Epithelial cell of proximal tubule (primary cell): ENCODE measurements at regions not wholly inside any gene's neighbourhood (a gene's known extent, or its start where the extent isn't known, plus 50 kb on each side); places are given as distances from the start of the nearest gene placed in this dataset.

Source experiments
- DNase-seq: peaks from one replicate; pipeline ENCODE4 v3.0.0-alpha.2; 2011; ENCODE audit warnings: low read depth
- H3K4me3 ChIP-seq: 2 replicates; pipeline ENCODE4 v1.5.1; 2011; ENCODE audit warnings: low read depth, mild to moderate bottlenecking, low read length
- TF ChIP-seq, protein P1 (sequence below): conservative IDR thresholded peaks from 2 replicates; pipeline ENCODE4 v1.5.1; 2012; ENCODE audit warnings: low read depth, mild to moderate bottlenecking, low read length

- DNase-seq = no peak
- TF ChIP-seq, protein P1, sequence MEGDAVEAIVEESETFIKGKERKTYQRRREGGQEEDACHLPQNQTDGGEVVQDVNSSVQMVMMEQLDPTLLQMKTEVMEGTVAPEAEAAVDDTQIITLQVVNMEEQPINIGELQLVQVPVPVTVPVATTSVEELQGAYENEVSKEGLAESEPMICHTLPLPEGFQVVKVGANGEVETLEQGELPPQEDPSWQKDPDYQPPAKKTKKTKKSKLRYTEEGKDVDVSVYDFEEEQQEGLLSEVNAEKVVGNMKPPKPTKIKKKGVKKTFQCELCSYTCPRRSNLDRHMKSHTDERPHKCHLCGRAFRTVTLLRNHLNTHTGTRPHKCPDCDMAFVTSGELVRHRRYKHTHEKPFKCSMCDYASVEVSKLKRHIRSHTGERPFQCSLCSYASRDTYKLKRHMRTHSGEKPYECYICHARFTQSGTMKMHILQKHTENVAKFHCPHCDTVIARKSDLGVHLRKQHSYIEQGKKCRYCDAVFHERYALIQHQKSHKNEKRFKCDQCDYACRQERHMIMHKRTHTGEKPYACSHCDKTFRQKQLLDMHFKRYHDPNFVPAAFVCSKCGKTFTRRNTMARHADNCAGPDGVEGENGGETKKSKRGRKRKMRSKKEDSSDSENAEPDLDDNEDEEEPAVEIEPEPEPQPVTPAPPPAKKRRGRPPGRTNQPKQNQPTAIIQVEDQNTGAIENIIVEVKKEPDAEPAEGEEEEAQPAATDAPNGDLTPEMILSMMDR = no peak
- H3K4me3 ChIP-seq = no peak overlapping the region
Measured at GRCh38 chr6:167408235-167408869, 83.5 kb downstream of the TTLL2 start.

DNA sequence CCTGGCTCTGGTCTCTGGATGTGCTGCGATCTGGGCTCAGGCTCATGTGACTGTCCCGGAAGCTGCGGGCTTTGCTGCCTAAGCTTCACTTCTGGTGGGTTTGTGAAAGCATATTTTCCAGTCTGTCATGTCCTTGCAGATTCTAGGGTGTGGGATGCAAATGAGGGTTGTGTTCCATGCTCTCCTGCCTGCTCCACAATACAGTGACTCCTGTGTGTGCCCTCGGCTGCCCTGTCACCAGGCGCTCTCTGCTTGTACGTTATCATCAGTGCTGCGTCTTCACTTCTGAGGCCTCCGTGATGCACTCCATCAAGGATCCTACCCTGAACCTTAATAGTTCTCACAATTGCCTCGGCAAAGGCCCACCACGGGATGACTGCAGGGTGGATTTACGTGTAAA lies 84.2 kb downstream of the TTLL2 start:
- no peak overlapping the region for H3K4me3 ChIP-seq
- TF ChIP-seq, protein P1 = no peak

GRCh38 chr6:167409694-167410093 lies 84.8 kb downstream of the TTLL2 start:
- no peak overlapping the region for H3K4me3 ChIP-seq
- no peak for DNase-seq
- TF ChIP-seq, protein P1 = no peak

More for the DNA sequence above, 84.2 kb downstream of the TTLL2 start:
- no peak for DNase-seq

DNA sequence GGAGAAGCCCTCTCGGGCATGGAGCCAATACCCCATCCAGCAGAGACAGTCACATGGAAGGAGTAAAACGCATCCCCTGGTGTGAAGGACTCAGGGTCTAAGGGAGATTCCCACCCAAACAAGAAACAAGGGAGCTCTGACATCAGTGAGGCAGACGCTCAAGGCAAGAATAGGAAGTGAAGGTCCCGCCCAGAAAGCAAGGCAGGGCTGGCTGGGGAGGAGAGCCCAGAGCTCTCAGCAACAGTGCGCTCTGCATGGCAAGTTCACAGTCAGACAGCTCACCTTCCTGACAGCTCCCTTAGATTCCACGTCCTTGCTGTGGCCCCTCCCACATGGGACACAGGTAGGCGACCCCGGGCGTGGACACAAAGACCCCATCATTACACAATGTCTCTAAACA lies 85.6 kb downstream of the TTLL2 start:
- H3K4me3 ChIP-seq = no peak overlapping the region
- no peak for DNase-seq
- TF ChIP-seq, protein P1 = no peak

DNA sequence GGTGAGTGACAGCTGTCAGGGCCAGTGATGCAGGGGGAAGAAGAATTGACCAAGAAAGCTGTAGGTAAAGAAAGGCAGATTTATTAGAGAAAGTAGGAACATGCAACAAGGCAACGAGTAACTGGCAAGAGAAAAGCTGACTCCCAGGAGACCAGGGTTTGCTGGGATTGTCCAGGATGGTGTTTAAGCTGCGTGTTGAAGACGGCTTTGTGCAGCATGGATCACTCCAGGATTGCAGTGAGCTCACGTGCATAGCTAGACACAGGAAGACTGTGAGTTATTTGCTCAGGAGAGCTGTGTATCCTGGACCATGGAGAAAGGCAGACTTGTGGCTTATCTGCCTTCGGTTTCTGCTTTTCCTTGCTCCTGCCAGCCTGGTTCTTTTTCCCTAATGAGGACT lies 87.6 kb downstream of the TTLL2 start:
- TF ChIP-seq, protein P1 = no peak
- DNase-seq = no peak
- no peak overlapping the region for H3K4me3 ChIP-seq

DNA sequence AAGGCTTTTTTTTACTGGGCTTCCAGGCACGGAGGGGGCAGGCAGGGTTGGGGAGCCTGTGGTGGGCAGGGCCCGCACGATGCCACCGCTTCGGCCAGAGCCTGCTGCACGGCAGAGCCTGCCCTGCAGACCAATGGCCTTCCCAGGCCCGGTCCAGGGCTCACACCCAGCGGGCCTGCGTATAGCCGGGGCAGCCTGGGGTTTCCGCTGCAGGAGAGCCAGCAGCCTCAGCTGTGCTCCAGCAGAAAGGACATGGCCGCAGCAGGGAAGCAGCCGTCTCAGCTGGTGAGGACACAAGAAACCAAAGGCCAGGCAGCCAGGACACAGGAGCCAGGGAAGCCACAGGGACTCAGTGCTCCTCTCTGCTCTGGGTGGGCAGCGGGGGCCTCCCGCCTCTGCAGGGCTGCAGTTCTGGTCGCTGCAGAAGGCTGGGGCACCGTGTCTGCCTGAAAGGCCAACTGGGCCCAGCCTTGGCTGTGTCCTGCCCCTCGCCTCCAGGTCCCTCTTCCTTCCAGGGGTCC lies 90.6 kb downstream of the TTLL2 start:
- no peak overlapping the region for H3K4me3 ChIP-seq
- TF ChIP-seq, protein P1 = no peak
- no peak for DNase-seq
